ENCODE measurements at regions not wholly inside any gene's neighbourhood (a gene's known extent, or its start where the extent isn't known, plus 50 kb on each side); places are given as distances from the start of the nearest gene placed in this dataset.

DNA sequence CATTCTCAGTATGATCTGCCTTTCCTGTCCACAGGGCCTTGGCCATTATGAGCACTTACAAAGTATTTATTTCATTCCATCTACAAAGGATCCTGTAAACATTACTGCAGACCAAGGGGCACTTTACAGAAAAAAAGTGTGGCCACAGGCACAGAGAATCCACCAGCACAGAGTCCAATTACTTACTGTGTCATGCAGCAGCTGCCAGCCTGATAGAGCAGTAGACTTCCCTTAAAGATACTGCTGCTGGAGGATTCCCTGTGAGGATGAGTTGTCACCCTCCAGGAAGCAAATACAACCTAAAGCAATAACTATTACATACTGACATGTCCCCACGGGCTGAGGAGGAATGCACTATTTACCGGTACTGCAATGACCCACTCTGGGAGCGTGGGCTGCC, 97.1 kb upstream of the COG2 start:
- TF ChIP-seq GATA3 (IDR thresholded peaks at IDR 0.05; ENCODE audit: low read depth, low read length): no peak
- no peak for TF ChIP-seq GATA2 (IDR thresholded peaks at IDR 0.05; ENCODE audit: low read depth, low read length)

Data from SH-SY5Y (cell line).